CD4-positive, alpha-beta T cell treated with Interferon gamma for 1 hour (primary cell): ENCODE measurements at regions not wholly inside any gene's neighbourhood (a gene's known extent, or its start where the extent isn't known, plus 50 kb on each side); places are given as distances from the start of the nearest gene placed in this dataset.

Experiments
- DNase-seq: peaks from one replicate; pipeline ENCODE4 v3.0.0-alpha.2; 2020

DNA sequence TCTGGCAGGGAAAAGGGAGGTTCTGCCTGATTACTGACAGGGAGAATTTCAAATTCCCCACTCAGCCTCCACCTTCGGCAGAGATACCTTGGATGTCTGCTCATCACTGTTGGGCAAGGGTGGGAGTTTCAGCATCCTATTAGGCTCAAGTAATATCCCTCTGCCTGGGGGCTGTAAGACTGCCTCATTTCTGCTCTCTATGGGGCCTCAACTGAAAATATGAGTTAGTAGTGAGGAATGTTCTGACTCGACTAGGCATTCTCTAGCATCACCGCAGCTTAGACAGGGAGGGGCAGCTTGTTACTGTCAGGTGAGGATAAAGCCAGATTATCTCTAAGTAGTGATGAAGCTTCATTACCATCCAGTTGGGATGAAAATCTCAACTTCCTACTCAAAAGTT, 87.7 kb upstream of the LRP1B start:
- no peak for DNase-seq

DNA sequence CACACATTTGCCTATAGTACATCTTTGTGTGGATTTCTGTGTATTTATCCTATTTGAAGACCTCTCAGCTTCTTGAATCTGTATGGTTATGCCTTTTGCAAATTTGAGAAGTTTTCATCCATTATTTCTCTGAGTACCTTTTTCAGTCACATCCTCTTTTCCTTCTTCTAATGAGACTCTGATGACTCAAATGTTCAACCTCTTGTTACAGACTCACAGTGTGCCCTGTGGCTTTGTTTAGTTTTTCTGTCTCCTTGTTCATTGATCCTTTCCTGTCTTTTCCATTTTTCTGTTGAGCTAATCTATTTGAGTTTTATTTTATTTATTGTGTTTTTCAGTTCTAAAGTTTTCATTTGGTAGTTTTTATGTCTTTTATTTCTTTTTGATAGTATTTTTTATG, 87.0 kb upstream of the LRP1B start:
- no peak for DNase-seq

DNA sequence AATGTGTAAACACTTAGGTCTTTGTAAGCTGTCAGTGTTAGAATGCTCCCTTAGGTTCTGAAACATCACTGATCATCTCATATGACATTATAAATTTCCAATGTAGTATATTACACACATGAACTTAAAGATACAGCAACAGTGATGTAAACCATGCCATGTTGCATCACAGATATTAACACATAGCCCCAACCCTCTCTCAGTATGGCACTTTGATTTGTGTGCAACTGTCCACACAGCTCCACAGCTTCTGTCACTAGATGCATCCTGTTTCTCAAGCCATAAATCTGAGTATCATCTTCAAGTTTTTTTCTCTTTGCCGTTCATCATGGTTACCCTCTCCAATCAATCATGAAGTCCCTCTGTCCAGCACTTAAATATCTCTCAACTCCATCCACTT, 69.2 kb upstream of the LRP1B start:
- no peak for DNase-seq

DNA sequence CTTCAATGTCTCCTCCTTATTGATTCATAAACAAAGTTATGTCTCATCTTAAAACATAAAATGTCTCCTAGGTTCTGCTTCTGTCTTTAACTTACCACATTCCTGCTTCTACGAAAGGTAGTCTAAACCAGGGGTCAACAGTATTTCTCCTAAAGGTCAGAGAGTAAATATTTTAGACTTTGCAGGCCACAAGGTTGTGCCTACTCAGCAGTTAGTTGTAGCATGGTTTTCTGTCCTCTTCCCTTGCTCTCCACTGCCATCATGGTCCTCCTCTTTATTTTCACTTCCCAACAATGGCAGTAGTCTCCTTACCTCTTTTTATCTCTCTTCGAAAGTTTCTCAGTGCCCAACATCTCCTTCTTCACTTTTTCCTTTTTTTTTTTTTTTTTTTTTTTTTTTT, 68.3 kb upstream of the LRP1B start:
- no peak for DNase-seq

DNA sequence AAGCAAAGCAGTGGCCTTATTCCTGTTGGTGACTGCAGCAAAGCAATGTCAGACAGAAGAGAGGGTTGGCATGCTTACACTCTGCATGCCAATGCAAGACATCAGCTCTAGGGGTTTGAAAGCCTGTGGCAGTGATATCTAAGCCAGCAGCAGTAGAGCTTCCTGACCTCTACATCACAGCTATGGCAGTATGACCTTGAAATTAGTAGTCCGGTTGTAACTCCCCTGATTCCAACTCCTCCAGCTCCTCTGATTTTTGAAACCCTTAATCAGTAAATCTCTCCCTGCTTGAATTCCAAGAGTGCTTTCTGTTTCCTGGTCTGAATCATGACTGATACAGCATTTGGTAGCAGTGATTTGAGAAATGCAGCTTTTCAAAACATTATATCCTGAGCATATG, 60.0 kb upstream of the LRP1B start:
- no peak for DNase-seq

DNA sequence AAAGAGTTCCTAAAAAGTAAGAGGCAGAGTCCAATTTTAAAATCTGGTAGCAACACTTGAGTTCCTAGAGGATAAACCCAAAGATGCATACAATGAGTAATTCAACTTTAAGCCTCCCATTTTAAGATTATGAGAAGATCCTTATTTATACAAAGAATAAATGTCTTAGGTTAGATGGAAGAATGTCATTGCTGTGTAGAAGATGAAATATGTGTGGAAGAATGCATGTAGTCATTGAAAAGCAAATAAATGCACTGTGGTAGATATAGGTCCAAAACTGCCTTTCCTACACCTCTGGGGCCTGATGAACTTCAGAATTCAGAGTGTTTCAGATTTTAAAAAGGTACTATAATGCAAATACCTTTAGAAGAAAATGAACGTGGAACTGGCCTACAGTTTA, 58.7 kb upstream of the LRP1B start:
- DNase-seq: no peak

DNA sequence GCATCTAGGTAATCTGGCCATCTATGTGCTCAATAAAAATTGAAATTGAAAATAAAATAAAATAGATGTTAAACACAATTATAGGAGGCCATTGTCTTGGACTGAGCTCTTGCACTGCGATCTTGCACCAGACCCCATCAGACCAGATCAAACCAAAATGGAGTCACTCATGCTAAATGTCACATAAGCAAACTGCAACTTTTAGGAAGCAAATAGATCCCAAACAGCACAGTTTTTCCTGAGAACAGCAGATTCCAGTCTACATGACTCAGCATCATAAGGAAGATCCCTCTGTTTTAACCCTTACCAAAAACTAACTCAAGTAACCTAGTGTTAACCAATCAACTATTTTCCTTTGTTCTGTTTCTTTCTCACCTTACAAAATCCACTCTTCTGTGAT, 57.7 kb upstream of the LRP1B start:
- no peak for DNase-seq

DNA sequence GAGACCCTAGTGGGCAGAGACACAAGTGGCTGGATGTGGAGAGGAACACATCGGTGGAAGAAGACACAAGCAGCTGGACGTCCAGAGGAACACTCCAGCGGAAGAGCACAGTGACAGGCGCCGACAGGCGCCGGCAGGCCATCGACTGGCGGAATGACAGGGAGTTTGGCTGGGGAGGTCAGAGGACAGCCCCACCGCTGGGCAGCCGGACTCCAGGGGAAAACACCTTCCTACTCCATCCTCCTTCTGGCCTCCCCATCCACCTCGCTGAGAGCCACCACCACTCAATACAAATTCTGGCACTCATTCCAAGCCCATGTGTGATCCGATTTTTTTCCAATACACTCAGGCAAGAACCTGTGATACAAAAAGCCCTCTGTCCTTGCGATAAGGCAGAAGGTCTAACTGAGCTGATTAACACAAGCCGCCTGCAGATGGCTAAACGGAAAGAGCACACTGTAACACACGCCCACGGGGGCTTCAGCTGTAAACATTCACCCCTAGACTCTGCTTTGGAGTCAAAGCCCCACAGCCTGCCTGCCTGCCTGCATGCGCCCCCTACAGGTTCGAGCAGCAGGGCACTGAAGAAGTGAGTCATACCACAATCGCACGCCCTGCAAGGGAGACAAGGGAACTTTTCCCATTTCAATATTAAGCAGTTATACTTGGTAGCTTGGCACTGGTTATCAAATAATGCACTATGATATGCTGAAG, 50.2 kb upstream of the LRP1B start:
- no peak for DNase-seq
